NCI-H2081 (cell line): ENCODE measurements at regions not wholly inside any gene's neighbourhood (a gene's known extent, or its start where the extent isn't known, plus 50 kb on each side); places are given as distances from the start of the nearest gene placed in this dataset.
A peak's percentile ranks its signal among the peaks of the same experiment; 100 is the strongest.
"Not testable (repeated sequence)": the region's sequence is repeated elsewhere in the genome, so short reads cannot be mapped to it uniquely, and the experiment has no call there.

Experiments
- DNase-seq, 2 experiments: peaks; one replicate each; lab custom pipeline; 2025; lab: John Stamatoyannopoulos, UW

- DNase-seq: no peak
These were observed 179.1 kb upstream of the IL1RAPL1 start for GRCh38 chrX:28408017-28408723.

DNA sequence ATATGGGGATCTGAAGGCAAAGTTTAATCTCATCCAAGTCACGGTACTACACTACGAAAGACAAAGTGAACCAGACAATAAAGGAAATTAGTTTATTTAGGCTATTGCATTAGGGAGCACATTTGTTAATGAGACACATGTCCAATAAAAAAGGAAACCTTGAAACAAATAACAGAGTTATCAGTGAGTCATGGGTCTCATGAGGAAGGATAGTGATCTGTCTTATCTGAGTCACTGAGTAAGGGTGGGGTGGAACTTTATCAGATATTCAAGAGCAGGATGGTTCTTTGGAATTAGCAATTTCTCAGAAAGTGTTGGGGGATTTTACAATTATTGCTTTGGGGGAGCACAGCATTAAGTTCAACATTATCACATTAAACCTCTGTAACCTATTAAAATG lies 188.9 kb upstream of the IL1RAPL1 start:
- no peak for DNase-seq

- DNase-seq: no peak
These were observed 195.7 kb upstream of the IL1RAPL1 start for GRCh38 chrX:28391528-28391927.

- no peak for DNase-seq
These were observed 208.1 kb upstream of the IL1RAPL1 start for GRCh38 chrX:28379103-28379502.

- DNase-seq: not testable (repeated sequence)
These were observed 219.6 kb upstream of the IL1RAPL1 start for GRCh38 chrX:28367649-28368048.

GRCh38 chrX:28351801-28352200 lies 235.4 kb upstream of the IL1RAPL1 start:
- no peak for DNase-seq

- no peak for DNase-seq
These were observed 237.4 kb upstream of the IL1RAPL1 start for GRCh38 chrX:28349888-28350287.

- DNase-seq: no peak
These were observed 239.8 kb upstream of the IL1RAPL1 start for GRCh38 chrX:28347476-28347875.

DNA sequence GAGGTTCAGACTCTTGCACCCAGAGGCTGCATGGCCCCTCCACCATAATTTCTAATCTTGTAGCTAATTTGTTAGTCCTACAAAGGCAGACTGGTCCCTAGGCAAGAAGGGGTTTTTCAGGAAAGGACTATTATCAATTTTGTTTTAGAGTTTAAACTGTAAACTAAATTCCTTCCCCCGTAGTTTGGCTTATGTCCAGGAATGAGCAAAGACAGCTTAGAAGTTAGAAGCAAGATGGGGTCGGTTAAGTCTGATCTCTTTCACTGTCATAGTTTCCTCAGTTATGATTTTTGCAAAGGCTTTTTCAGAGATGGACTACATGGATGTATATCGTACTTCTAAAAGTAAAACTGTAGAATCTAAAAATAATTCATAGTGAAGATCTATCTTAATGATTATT lies 258.1 kb upstream of the IL1RAPL1 start:
- no peak for DNase-seq

DNA sequence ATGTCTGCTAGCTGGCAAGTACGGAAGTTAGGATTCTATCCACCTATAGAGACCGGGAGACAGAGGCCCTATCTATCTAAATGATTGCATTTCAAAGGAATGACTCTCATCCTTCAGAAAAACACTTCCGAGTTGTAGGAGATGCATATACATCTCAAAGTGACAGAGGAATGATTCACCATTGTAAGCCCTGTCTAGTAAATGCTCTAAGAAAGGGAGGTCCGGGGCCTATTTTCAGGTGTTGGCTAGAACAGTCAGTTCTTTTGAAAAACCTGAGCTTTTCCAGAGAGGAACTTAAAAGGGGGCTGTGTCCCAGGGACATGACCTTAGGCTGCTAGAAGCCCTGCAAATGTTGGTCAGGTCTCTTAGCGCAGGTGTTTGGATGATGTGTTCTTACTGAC lies 262.9 kb upstream of the IL1RAPL1 start:
- DNase-seq: no peak

GRCh38 chrX:28321286-28321685 lies 266.0 kb upstream of the IL1RAPL1 start:
- no peak for DNase-seq

GRCh38 chrX:28312965-28313364 lies 274.3 kb upstream of the IL1RAPL1 start:
- DNase-seq: no peak

DNA sequence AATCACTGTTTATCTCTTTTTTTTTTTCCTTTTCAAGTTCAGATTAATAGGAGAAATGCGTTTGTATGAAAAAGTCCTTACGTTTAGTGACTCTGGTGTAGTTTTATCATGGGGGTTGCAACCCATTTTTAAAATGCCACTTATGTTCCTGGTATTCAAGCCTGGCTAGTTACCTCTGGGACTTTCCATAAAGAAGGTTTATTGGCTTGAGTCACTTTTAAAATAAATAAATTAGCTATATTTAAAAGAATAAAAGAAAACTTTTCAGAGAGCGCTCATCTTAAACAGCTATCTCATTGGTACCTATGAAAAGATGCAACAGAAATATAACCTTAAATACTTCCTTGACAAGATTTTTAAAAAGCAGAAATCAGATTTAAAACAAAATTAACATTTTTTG lies 275.0 kb upstream of the IL1RAPL1 start:
- no peak for DNase-seq

DNA sequence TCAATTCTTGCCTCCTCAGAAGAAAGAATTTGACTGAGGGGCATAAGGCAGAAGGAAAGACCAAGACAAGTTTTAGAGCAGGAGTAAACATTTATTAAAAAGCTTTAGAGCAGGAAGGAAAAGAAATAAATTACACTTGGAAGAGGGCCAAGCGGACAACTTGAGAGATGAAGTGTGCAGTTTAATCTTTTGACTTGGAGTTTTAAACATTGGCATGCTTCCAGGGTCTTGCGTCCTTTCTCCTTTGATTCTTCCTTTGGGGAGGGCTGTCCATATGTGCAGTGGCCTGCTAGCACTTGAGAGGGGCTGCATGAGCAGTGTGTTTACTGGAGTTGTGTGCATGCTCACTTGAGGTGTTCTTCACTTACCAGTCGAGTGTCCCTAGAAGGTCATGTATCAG lies 275.8 kb upstream of the IL1RAPL1 start:
- no peak for DNase-seq

DNA sequence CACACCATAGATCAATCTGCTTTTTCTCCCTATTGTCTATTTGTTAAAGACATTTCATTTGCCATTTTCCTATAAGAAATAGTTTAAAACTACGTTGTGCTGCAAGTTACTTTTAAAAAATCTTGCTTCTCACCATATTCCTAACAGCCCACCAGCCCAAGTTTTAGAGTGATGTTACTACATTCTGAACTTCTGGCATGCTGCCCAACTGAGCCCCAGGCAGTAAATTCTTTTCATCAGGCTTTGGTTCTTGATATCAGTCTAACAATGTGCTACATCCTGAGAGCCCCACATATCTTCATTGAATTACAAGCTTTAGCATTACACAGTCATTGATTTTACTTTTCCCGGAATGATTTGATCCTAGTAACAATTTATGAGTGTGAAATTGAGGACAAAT lies 283.8 kb upstream of the IL1RAPL1 start:
- DNase-seq: no peak

GRCh38 chrX:28278726-28279125 lies 297.5 kb upstream of the DCAF8L1 start:
- DNase-seq: no peak

GRCh38 chrX:28278251-28278650 lies 297.0 kb upstream of the DCAF8L1 start:
- DNase-seq: no peak

- DNase-seq: no peak
These were observed 292.5 kb upstream of the DCAF8L1 start for GRCh38 chrX:28273736-28274135.

- DNase-seq: no peak
These were observed 265.4 kb upstream of the DCAF8L1 start for GRCh38 chrX:28246675-28247074.

DNA sequence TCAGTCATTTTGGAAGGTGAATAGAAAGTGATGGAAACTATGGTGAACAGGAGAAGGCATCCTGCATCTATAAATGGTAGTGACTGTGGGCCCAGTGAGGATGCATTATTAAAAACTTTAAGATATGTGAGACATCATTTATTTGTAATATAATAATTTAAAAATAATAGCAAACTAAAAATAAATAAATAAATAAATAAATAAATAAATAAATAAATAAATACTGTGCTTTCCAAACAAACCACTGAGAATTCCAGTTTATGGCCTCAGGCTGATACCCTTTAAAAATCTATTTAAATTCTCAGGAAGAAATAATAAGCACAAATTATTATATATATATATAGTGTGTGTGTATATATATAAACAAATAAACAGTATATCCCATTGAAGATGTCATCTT lies 248.0 kb upstream of the DCAF8L1 start:
- no peak for DNase-seq

DNA sequence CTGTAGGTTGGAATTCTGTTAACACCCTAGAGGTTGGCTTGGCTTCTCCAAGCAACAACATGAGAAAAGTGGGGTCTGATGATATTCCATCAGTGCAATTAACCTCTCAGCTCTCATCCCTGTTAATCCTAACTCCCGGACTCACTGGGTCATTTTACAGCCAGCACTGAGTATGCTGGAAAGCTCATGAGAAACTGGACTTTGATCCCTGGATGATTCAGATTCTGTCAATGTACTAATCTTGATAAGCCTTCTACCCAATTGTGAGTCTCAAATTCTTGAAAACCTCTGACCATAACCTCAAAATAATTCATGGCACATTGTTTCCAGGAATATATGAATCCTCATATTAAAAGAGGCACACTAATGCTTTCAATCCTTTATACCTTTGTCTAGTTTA lies 244.3 kb upstream of the DCAF8L1 start:
- DNase-seq: no peak

- DNase-seq: no peak
These were observed 242.7 kb upstream of the DCAF8L1 start for GRCh38 chrX:28223991-28224390.

DNA sequence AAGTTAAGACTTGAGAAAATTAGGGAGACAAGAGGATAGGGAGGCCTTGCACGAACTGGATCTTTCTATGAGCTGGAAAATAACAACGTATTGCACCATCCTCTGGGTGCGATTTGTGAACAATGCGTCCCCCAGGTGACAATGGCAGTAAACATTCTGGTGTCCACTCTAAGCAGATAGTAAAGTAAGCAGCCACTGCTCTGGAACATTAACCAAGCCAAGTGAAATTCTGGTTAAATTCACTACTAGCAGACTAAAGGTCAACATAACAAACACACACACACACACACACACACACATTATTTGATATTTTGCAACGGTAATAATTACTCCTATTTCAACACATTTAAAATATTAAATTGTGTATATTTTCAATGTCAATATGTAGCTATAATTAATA lies 242.2 kb upstream of the DCAF8L1 start:
- no peak for DNase-seq

DNA sequence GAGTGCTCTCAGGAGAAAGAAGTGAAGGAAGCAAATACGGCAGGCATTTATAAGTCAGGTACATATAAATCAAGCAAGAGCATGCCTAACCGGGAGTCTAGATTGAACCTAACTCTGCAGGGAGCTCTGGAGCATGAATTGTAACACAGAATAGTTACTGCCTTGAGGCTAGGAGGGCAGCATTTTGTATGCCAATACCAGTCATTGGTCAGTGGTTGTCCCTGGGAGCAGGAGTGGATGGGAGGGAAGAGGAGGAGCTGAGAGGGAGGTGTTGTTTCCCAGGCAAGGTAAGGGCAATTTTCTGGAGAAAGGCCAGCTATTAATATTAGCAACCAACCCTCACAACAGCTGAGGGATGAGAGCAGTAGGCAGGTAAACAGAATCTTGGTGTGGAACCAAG lies 224.7 kb upstream of the DCAF8L1 start:
- DNase-seq: peak in 1 of 2 experiments; percentile 18
